ENCODE measurements at regions not wholly inside any gene's neighbourhood (a gene's known extent, or its start where the extent isn't known, plus 50 kb on each side); places are given as distances from the start of the nearest gene placed in this dataset.

DNA sequence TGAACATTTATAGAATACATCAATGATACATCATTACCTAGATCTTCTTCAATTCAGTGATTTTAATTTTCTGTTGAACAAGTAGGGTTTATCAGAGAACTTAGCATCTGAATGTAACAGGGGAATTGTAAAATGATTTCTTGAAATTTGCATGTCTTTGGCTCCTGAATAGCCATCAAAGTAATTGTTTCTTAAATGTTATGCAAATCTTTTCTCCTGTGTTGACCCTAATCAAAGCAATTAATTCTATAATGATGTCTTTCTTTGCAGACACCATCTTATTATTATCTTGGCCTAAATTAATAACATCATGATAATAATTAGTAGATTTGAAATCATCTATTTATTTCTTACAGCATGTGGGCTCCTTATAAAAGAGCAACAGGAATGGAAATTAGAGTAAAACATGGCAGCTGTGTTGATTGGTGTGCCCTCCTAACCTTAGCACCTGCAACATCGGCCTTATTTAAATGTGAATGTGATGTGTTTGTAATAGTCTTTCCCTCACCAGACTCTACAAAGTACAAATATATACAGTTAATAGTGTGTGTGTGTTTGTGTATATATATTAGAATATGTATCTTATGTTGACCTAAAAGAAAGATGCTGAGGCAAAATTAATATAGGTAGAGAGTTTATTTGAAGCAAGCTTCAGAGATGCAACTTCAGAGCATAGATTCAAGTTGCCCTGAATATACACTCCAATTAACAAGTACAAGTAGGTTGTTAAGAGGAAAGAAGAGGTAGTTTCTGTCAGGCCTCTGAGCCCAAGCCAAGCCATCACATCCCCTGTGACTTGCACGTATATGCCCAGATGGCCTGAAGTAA, 328.0 kb upstream of the TECRL start:
- H3K4me1 ChIP-seq (ENCODE audit: control insufficient read depth in 2 of 2, insufficient read depth in 2 of 2, low read length in 2 of 2): no peaks in the 10 kb centered on the region
- H4K20me1 ChIP-seq (ENCODE audit: control insufficient read depth, insufficient read depth, low read length, poor library complexity, severe bottlenecking): no peaks in the 10 kb centered on the region
- H3K4me3 Mint-ChIP-seq: no peak overlapping the region
- TF ChIP-seq EZH2 (IDR thresholded peaks at IDR 0.05; ENCODE audit: borderline replicate concordance, insufficient read depth, low read depth, low read length, poor library complexity, severe bottlenecking) (no peak), CTCF (IDR thresholded peaks at IDR 0.05) (no peak)
- H3K27ac ChIP-seq (ENCODE audit: low read length in 2 of 2): no peak overlapping the region
- no peaks in the 10 kb centered on the region for H3K27me3 ChIP-seq (replicated peaks in 1 of 4; ENCODE audit: control extremely low read depth in 1 of 4, control insufficient read depth in 3 of 4, insufficient read depth in 4 of 4, low read length in 3 of 4)
- no peak overlapping the region for H2AFZ ChIP-seq (ENCODE audit: insufficient read depth, low read depth, low read length, poor library complexity, severe bottlenecking)
- ChIA-PET POLR2A (no interaction called here), CTCF (no interaction called here)
- H3K36me3 ChIP-seq (replicated peaks in 1 of 2; ENCODE audit: control extremely low read depth in 1 of 2, control insufficient read depth in 1 of 2, extremely low read depth in 1 of 2, insufficient read depth in 2 of 2, low read length in 1 of 2): no peaks in the 10 kb centered on the region
- no peaks in the 10 kb centered on the region for H3K9me3 ChIP-seq (ENCODE audit: control extremely low read depth in 1 of 3, control insufficient read depth in 2 of 3, insufficient read depth in 1 of 3, low read length in 2 of 3)
- H3K9ac ChIP-seq (ENCODE audit: low read length): no peak overlapping the region
- no peaks in the 10 kb centered on the region for H3K27me3 Mint-ChIP-seq
- intact Hi-C loops (cut with micrococcal nuclease): no loop called here
- no peaks in the 10 kb centered on the region for H3K79me2 ChIP-seq (ENCODE audit: control insufficient read depth, insufficient read depth, low read length)
- ATAC-seq (ENCODE audit: low read depth) (no peak), DNase-seq (no peak)
- no peak overlapping the region for H3K4me3 ChIP-seq (ENCODE audit: control extremely low read depth in 1 of 5, extremely low read depth in 1 of 5, insufficient read depth in 1 of 5, low read depth in 2 of 5, low read length in 4 of 5)
- 100% methylated on average over 1 of the region's 2 CpGs for WGBS (ENCODE audit: insufficient coverage)
- H3K9me3 Mint-ChIP-seq (ENCODE audit: insufficient read depth): peaks cover 5% of the 10 kb centered on the region
- no peaks in the 10 kb centered on the region for H3K4me1 Mint-ChIP-seq
- H3K27ac Mint-ChIP-seq: no peak overlapping the region
- no peak overlapping the region for H3K4me2 ChIP-seq (replicated peaks; ENCODE audit: low read depth, low read length, poor library complexity, severe bottlenecking)

DNA sequence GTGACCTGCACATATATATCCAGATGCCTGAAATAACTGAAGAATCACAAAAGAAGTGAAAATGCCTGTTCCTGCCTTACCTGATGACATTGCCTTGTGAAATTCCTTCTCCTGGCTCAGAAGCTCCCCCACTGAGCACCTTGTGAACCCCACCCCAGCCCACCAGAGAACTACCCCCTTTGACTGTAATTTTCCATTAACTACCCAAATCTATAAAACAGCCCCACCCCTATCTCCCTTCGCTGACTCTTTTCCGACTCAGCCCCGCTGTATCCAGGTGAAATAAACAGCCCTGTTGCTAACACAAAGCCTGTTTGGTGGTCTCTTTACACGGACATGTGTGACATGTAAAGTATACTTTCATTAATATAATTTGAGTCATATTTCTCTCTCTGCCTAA, 320.3 kb upstream of the TECRL start:
- peaks cover 3% of the 10 kb centered on the region for H3K9me3 Mint-ChIP-seq (ENCODE audit: insufficient read depth)
- DNase-seq (no peak), ATAC-seq (ENCODE audit: low read depth) (no peak)
- H3K4me2 ChIP-seq (replicated peaks; ENCODE audit: low read depth, low read length, poor library complexity, severe bottlenecking): no peak overlapping the region
- no peaks in the 10 kb centered on the region for H3K36me3 ChIP-seq (replicated peaks in 1 of 2; ENCODE audit: control extremely low read depth in 1 of 2, control insufficient read depth in 1 of 2, extremely low read depth in 1 of 2, insufficient read depth in 2 of 2, low read length in 1 of 2)
- TF ChIP-seq CTCF (IDR thresholded peaks at IDR 0.05): no peak
- TF ChIP-seq EZH2 (IDR thresholded peaks at IDR 0.05; ENCODE audit: borderline replicate concordance, insufficient read depth, low read depth, low read length, poor library complexity, severe bottlenecking): no peak
- CTCF ChIA-PET: no interaction called here
- no peak overlapping the region for H2AFZ ChIP-seq (ENCODE audit: insufficient read depth, low read depth, low read length, poor library complexity, severe bottlenecking)
- no peaks in the 10 kb centered on the region for H3K27me3 ChIP-seq (replicated peaks in 1 of 4; ENCODE audit: control extremely low read depth in 1 of 4, control insufficient read depth in 3 of 4, insufficient read depth in 4 of 4, low read length in 3 of 4)
- no peak overlapping the region for H3K27ac ChIP-seq (ENCODE audit: low read length in 2 of 2)
- H3K4me3 ChIP-seq (ENCODE audit: control extremely low read depth in 1 of 5, extremely low read depth in 1 of 5, insufficient read depth in 1 of 5, low read depth in 2 of 5, low read length in 4 of 5): no peak overlapping the region
- WGBS (ENCODE audit: insufficient coverage): 60% methylated on average over 1 of the region's 4 CpGs
- no peaks in the 10 kb centered on the region for H3K27me3 Mint-ChIP-seq
- no peak overlapping the region for H3K9ac ChIP-seq (ENCODE audit: low read length)
- no peak overlapping the region for H3K4me3 Mint-ChIP-seq
- H3K9me3 ChIP-seq (ENCODE audit: control extremely low read depth in 1 of 3, control insufficient read depth in 2 of 3, insufficient read depth in 1 of 3, low read length in 2 of 3): no peaks in the 10 kb centered on the region
- POLR2A ChIA-PET: no interaction called here
- no peaks in the 10 kb centered on the region for H3K4me1 Mint-ChIP-seq
- H3K27ac Mint-ChIP-seq: no peak overlapping the region
- intact Hi-C loops (cut with micrococcal nuclease): no loop called here
- no peaks in the 10 kb centered on the region for H3K79me2 ChIP-seq (ENCODE audit: control insufficient read depth, insufficient read depth, low read length)
- H3K4me1 ChIP-seq (ENCODE audit: control insufficient read depth in 2 of 2, insufficient read depth in 2 of 2, low read length in 2 of 2): no peaks in the 10 kb centered on the region
- H4K20me1 ChIP-seq (ENCODE audit: control insufficient read depth, insufficient read depth, low read length, poor library complexity, severe bottlenecking): no peaks in the 10 kb centered on the region

Measured in B cell (primary cell).